Upper lobe of left lung (tissue), 6 donors: ENCODE measurements at regions not wholly inside any gene's neighbourhood (a gene's known extent, or its start where the extent isn't known, plus 50 kb on each side); places are given as distances from the start of the nearest gene placed in this dataset.

Source experiments
- ATAC-seq, 2 donors: fragments of 200-7000 bp; cut with Tn5 transposase; one replicate each; pipeline ENCODE4 v1.9.1; 2022; ENCODE audit warnings: mild to moderate bottlenecking in 2 of 2, moderate library complexity in 2 of 2; ENCODE audit not compliant: low FRiP score in 2 of 2
- DNase-seq, 2 donors: peaks; one replicate each; pipeline ENCODE4 v3.0.0-alpha.2; 2019 to 2020
- H3K27ac ChIP-seq, 4 donors: fragments of 200-600 bp; sonication (generic); one replicate each; pipeline ENCODE4 v1.5.1; 2016 to 2019
- H3K27me3 ChIP-seq, 4 donors: fragments of 200-600 bp; sonication (generic); one replicate each; pipeline ENCODE4 v1.5.1; 2017 to 2019
- H3K36me3 ChIP-seq, 4 donors: fragments of 200-600 bp; sonication (generic); one replicate each; pipeline ENCODE4 v1.5.1; 2016 to 2019
- H3K4me1 ChIP-seq, 4 donors: fragments of 200-600 bp; sonication (generic); one replicate each; pipeline ENCODE4 v1.5.1; 2018 to 2019
- H3K4me3 ChIP-seq, 4 donors: fragments of 200-600 bp; sonication (generic); one replicate each; pipeline ENCODE4 v1.5.1; 2017 to 2019; ENCODE audit warnings: mild to moderate bottlenecking in 2 of 4, moderate library complexity in 1 of 4
- H3K9me3 ChIP-seq, 4 donors: fragments of 200-600 bp; sonication (generic); one replicate each; pipeline ENCODE4 v1.5.1; 2018 to 2019
- EP300 ChIP-seq, 4 donors: sonication (generic); formaldehyde crosslinking; IDR thresholded peaks; one replicate each; pipeline ENCODE4 v1.5.1; 2017; ENCODE audit warnings: antibody characterized with exemption in 4 of 4, control low read depth in 2 of 4
- POLR2A ChIP-seq, 4 donors: fragments of 450-650 bp; IDR thresholded peaks; one replicate each; pipeline ENCODE4 v1.5.1; 2016 to 2017; ENCODE audit warnings: antibody characterized with exemption in 4 of 4, mild to moderate bottlenecking in 2 of 4
- POLR2AphosphoS5 ChIP-seq, 2 donors: sonication (generic); formaldehyde crosslinking; IDR thresholded peaks; one replicate each; pipeline ENCODE4 v1.5.1; 2017; ENCODE audit warnings: antibody characterized with exemption in 2 of 2
- WGBS, 2 donors: methylation state at CpG; one replicate each; pipeline ENCODE4 v1.1.5; 2017 to 2018; 5-methylcytosine and 5-hydroxymethylcytosine counted together
- TF ChIP-seq, protein P1 (sequence below), 6 experiments: fragments of 450-650 bp in 4 of 6; fragments of 200-600 bp in 2 of 6; sonication (generic) in 2 of 6; IDR thresholded peaks; one replicate each; pipeline ENCODE4 v1.5.1; 2016 to 2019; ENCODE audit warnings: antibody characterized with exemption in 6 of 6
- donor health status: DM: no; HTN: no; CAD: no; lungs with moderate emphysema.
- donor health status: DM: no; HTN: yes; CAD: no; lungs with severe emphysema.

DNA sequence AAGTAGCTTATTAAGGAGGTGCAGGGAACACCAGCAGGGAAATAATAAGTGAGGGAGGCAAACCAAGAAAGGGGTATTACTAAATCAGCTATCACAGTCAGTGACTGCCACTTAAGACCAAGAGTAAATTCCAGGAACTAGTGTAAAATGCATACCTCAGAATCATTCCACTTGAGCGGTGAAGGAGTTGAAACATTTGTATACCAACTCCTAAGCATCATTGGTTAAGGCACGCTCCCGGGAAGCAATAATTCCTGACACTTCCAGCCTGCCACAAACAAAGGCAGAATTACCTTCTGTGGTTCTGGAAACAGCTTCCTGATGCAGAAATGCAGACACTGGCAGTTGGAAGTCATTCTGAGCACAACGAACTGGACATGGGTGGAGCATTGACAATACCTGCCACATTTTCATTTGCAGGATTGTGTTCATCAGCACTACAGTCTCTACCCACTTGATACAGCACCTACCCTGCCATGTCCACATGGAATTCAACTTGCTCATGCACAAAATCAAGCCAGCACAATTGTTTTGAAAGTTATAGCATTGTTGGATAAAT is 82.1 kb downstream of the PPP1R2C start:
- Histone ChIP-seq H3K9me3 (no peaks in the 10 kb centered on the region), H3K36me3 (no peaks in the 10 kb centered on the region), H3K4me3 (no peak overlapping the region), H3K27me3 (no peaks in the 10 kb centered on the region), H3K27ac (no peak overlapping the region), H3K4me1 (no peaks in the 10 kb centered on the region)
- DNase-seq (no peak), ATAC-seq (no peak)
- TF ChIP-seq POLR2A (IDR thresholded peaks at IDR 0.05) (no peak), POLR2AphosphoS5 (IDR thresholded peaks at IDR 0.05) (no peak), EP300 (IDR thresholded peaks at IDR 0.05) (no peak)
- TF ChIP-seq, protein P1, sequence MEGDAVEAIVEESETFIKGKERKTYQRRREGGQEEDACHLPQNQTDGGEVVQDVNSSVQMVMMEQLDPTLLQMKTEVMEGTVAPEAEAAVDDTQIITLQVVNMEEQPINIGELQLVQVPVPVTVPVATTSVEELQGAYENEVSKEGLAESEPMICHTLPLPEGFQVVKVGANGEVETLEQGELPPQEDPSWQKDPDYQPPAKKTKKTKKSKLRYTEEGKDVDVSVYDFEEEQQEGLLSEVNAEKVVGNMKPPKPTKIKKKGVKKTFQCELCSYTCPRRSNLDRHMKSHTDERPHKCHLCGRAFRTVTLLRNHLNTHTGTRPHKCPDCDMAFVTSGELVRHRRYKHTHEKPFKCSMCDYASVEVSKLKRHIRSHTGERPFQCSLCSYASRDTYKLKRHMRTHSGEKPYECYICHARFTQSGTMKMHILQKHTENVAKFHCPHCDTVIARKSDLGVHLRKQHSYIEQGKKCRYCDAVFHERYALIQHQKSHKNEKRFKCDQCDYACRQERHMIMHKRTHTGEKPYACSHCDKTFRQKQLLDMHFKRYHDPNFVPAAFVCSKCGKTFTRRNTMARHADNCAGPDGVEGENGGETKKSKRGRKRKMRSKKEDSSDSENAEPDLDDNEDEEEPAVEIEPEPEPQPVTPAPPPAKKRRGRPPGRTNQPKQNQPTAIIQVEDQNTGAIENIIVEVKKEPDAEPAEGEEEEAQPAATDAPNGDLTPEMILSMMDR (IDR thresholded peaks at IDR 0.05): no peak
- 52 to 83% methylated on average over 1 to 4 of the region's 4 CpGs for WGBS, 2 donors

DNA sequence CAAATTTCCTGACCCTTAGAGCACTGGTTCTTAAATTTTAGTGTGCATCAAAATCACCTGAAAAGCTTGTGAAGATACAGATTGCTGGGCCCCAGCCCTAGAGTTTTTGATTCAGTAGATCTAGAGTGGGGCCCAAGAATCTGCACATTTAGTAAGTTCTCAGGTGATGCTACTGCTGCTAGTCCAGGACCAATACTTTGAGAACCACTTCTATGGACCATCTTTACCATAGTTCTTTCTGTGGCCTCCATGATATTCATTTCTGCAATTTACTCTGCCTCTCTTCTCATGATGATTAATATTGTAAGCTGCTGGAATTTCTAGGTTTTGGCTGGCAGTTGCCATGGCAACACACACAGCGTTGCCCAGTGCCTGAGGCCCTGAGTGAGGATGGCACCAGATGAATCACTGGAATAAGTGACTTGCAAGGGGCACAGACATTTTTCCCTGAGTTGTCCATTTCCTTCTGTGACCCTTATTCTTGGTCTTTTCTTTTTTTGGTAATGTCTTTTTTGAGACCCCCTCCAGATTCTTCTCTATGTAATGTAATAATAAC is 83.6 kb downstream of the PPP1R2C start:
- H3K4me1 ChIP-seq: no peaks in the 10 kb centered on the region
- DNase-seq (no peak), ATAC-seq (no peak)
- no peaks in the 10 kb centered on the region for H3K36me3 ChIP-seq
- no peak overlapping the region for H3K4me3 ChIP-seq
- no peaks in the 10 kb centered on the region for H3K27me3 ChIP-seq
- H3K9me3 ChIP-seq: no peaks in the 10 kb centered on the region
- TF ChIP-seq POLR2AphosphoS5 (IDR thresholded peaks at IDR 0.05): no peak
- TF ChIP-seq POLR2A (IDR thresholded peaks at IDR 0.05): no peak
- TF ChIP-seq, protein P1 (IDR thresholded peaks at IDR 0.05): no peak
- no peak for TF ChIP-seq EP300 (IDR thresholded peaks at IDR 0.05)
- WGBS, 2 donors: 63 to 71% methylated on average over 1 of the region's 1 CpG
- no peak overlapping the region for H3K27ac ChIP-seq

DNA sequence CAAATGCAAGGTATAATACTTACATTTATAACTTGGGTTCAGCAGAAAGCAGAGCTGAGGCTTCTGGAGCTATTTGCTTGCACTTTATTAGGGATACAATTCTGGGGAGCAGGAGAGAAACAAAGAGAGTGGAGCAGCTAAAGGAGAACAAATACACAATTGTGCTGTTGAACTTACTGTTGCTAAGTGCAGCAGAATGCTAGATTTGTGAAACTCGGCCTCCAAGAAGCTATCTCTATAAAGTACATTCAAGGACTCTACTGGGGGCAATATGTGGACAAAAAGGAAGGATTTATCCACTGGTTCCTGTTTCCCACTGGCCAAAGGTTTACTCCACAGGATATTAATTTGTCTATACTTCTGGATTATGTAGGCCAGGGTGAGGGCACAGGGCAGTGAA is 86.8 kb downstream of the PPP1R2C start:
- no peaks in the 10 kb centered on the region for H3K4me1 ChIP-seq
- no peaks in the 10 kb centered on the region for H3K27me3 ChIP-seq
- no peak overlapping the region for H3K27ac ChIP-seq
- H3K4me3 ChIP-seq: no peak overlapping the region
- no peaks in the 10 kb centered on the region for H3K36me3 ChIP-seq
- H3K9me3 ChIP-seq: no peaks in the 10 kb centered on the region
- DNase-seq (no peak), ATAC-seq (no peak)
- TF ChIP-seq, protein P1 (IDR thresholded peaks at IDR 0.05): no peak
- TF ChIP-seq EP300 (IDR thresholded peaks at IDR 0.05): no peak
- 75 to 91% methylated on average over 1 of the region's 1 CpG for WGBS, 2 donors

DNA sequence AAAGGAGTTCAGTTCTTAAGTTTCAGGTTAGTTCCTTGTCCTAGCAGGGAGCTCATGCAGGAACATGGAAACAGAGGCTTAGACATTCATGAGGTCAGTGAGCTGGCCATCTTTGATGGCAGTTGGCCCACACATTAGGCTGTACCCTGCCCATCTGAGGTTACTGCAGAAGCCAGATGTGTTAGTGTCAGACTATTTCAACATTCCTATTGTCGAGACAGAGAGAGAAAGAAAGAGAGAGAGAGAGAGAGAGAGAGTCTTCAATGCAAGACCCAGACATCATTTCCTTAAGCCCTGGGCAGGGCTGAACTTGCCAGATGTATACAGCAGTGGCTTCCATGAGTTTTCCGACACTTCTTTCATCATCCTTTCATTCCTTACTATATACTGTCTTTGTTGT is 91.3 kb downstream of the PPP1R2C start:
- no peaks in the 10 kb centered on the region for H3K36me3 ChIP-seq
- DNase-seq (no peak), ATAC-seq (peak in 1 of 2 donors; percentile 36)
- WGBS, 2 donors: 68 to 72% methylated on average over 2 of the region's 2 CpGs
- no peaks in the 10 kb centered on the region for H3K27me3 ChIP-seq
- no peaks in the 10 kb centered on the region for H3K4me1 ChIP-seq
- H3K27ac ChIP-seq: no peak overlapping the region
- TF ChIP-seq, protein P1 (IDR thresholded peaks at IDR 0.05): no peak
- no peak for TF ChIP-seq EP300 (IDR thresholded peaks at IDR 0.05)
- no peak for TF ChIP-seq POLR2A (IDR thresholded peaks at IDR 0.05)
- no peaks in the 10 kb centered on the region for H3K9me3 ChIP-seq
- no peak overlapping the region for H3K4me3 ChIP-seq

DNA sequence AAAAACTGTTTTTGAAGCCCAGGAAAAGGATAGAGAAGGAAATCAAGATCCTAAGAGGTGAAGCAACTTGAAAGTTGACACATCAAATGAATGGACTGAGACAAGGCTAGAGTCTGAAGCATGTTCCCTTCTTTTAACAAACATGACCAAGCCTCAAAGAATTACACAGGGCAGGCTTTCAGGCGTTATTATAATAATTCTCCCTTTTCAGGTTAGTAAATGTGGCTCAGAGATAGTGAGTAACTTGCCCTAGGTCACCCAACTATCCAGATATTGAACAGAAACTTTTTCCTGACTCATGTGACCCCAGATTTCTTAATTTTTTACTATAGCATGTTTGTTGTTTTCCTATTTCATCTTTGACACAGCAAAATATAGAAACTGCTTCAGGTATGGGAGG is 91.7 kb downstream of the PPP1R2C start:
- whole genome bisulfite sequencing, 2 donors: 50 to 69% methylated on average over 1 of the region's 1 CpG
- Histone ChIP-seq H3K27me3 (no peaks in the 10 kb centered on the region), H3K4me1 (no peaks in the 10 kb centered on the region), H3K9me3 (no peaks in the 10 kb centered on the region), H3K36me3 (no peaks in the 10 kb centered on the region), H3K4me3 (no peak overlapping the region), H3K27ac (no peak overlapping the region)
- TF ChIP-seq, protein P1 (IDR thresholded peaks at IDR 0.05): no peak
- TF ChIP-seq EP300 (IDR thresholded peaks at IDR 0.05) (no peak), POLR2A (IDR thresholded peaks at IDR 0.05) (no peak), POLR2AphosphoS5 (IDR thresholded peaks at IDR 0.05) (no peak)
- DNase-seq: no peak
- ATAC-seq: no peak
